H1 (cell line): ENCODE measurements at regions not wholly inside any gene's neighbourhood (a gene's known extent, or its start where the extent isn't known, plus 50 kb on each side); places are given as distances from the start of the nearest gene placed in this dataset.

Experiments used
- CTCF ChIA-PET: fragments of 300-600 bp; sonication (Branson Sonifier 250); formaldehyde crosslinking; loops from one replicate; lab custom pipeline; 2021; ENCODE audit not compliant: partially characterized antibody; lab: Charles Lee
- POLR2A ChIA-PET: fragments of 300-600 bp; sonication (Branson Sonifier 250); formaldehyde crosslinking; loops from one replicate; lab custom pipeline; 2021; ENCODE audit warnings: inconsistent platforms; ENCODE audit not compliant: partially characterized antibody; lab: Charles Lee
- DNase-seq, 2 experiments: peaks; one replicate each; pipeline versions ENCODE4 v3.0.0 to v3.0.0-alpha.2; 2010 to 2022; ENCODE audit warnings: low spot score in 2 of 2, low read depth in 1 of 2, mixed read lengths in 1 of 2
- FAIRE-seq: peaks from 2 replicates; lab custom pipeline; 2011; peaks lifted over from hg19 to GRCh38; lab: Jason Lieb, UNC
- H2AFZ ChIP-seq: 2 replicates; pipeline ENCODE4 v1.8.1; 2012; ENCODE audit warnings: low read length, inconsistent platforms
- H2AK5ac ChIP-seq: 2 replicates; pipeline ENCODE4 v1.6.1; 2013; ENCODE audit warnings: low read depth, low read length
- H2BK120ac ChIP-seq: replicated peaks from 2 replicates; pipeline ENCODE3; 2013; ENCODE audit warnings: low read depth, low read length, inconsistent platforms
- H2BK12ac ChIP-seq: 2 replicates; pipeline ENCODE4 v1.6.1; 2013; ENCODE audit warnings: low read depth, low read length
- H2BK15ac ChIP-seq: 2 replicates; pipeline ENCODE4 v1.6.1; 2013; ENCODE audit warnings: low read length
- H2BK20ac ChIP-seq: 2 replicates; pipeline ENCODE4 v1.6.1; 2013; ENCODE audit warnings: low read length
- H2BK5ac ChIP-seq: 2 replicates; pipeline ENCODE4 v1.6.1; 2013; ENCODE audit warnings: low read depth, low read length
- H3K14ac ChIP-seq: 2 replicates; pipeline ENCODE4 v1.6.1; 2013; ENCODE audit warnings: inconsistent platforms; ENCODE audit not compliant: insufficient read length
- H3K18ac ChIP-seq: 2 replicates; pipeline ENCODE4 v1.6.1; 2013; ENCODE audit warnings: low read length; ENCODE audit errors: extremely low read depth
- H3K23ac ChIP-seq: 2 replicates; pipeline ENCODE4 v1.6.1; 2013; ENCODE audit warnings: inconsistent platforms; ENCODE audit not compliant: insufficient read length
- H3K23me2 ChIP-seq: 2 replicates; pipeline ENCODE4 v1.6.1; 2013; ENCODE audit warnings: low read depth, low read length
- H3K27ac ChIP-seq: 2 replicates; pipeline ENCODE4 v1.6.1; 2011; ENCODE audit warnings: low read depth, low read length, inconsistent platforms
- H3K27me3 ChIP-seq, 4 experiments: replicated peaks in 1 of 4; 1 replicate in 1 of 4; 2 replicates in 3 of 4; pipeline versions ENCODE4 v1.6.1 to v1.8.1; 2011 to 2013; ENCODE audit warnings: low read length in 3 of 4, mild to moderate bottlenecking in 3 of 4, inconsistent platforms in 2 of 4, mixed read lengths in 2 of 4, moderate library complexity in 1 of 4; ENCODE audit not compliant: control insufficient read depth in 3 of 4, insufficient read depth in 3 of 4; ENCODE audit errors: extremely low read depth in 1 of 4
- H3K36me3 ChIP-seq, 4 experiments: 2 replicates each; pipeline versions ENCODE4 v1.6.1 to v1.8.1; 2011 to 2013; ENCODE audit warnings: mild to moderate bottlenecking in 4 of 4, low read length in 3 of 4, moderate library complexity in 2 of 4, control low read depth in 1 of 4, inconsistent platforms in 1 of 4; ENCODE audit not compliant: insufficient read depth in 4 of 4, control insufficient read depth in 2 of 4
- H3K4ac ChIP-seq: replicated peaks from 2 replicates; pipeline ENCODE3; 2013; ENCODE audit warnings: low read length, low read depth, mixed read lengths, inconsistent platforms; ENCODE audit not compliant: insufficient read length
- H3K4me1 ChIP-seq, 4 experiments: replicated peaks in 1 of 4; 1 replicate in 1 of 4; 2 replicates in 3 of 4; pipeline versions ENCODE4 v1.6.1 to v1.8.1; 2011 to 2013; ENCODE audit warnings: low read length in 3 of 4, inconsistent platforms in 2 of 4, mixed read lengths in 1 of 4; ENCODE audit not compliant: insufficient read depth in 4 of 4, control insufficient read depth in 3 of 4
- H3K4me2 ChIP-seq, 2 experiments: 2 replicates each; pipeline versions ENCODE4 v1.6.1 to v1.8.1; 2011 to 2013; ENCODE audit warnings: low read depth in 2 of 2, low read length in 2 of 2, control low read depth in 1 of 2, inconsistent platforms in 1 of 2, mild to moderate bottlenecking in 1 of 2; ENCODE audit not compliant: insufficient read depth in 1 of 2
- H3K4me3 ChIP-seq, 4 experiments: fragments of 200-600, 300-600 bp in 1 of 4; sonication (generic), shearing (Covaris generic), sonication (Bioruptor Twin) in 1 of 4; 2 replicates each; pipeline versions ENCODE4 v1.5.1 to v1.8.1; 2011 to 2016; ENCODE audit warnings: low read length in 4 of 4, low read depth in 3 of 4, control low read depth in 2 of 4, inconsistent platforms in 2 of 4, mild to moderate bottlenecking in 2 of 4, mixed read lengths in 1 of 4, moderate library complexity in 1 of 4; ENCODE audit not compliant: insufficient read depth in 2 of 4; ENCODE audit errors: extremely low read depth in 1 of 4
- H3K56ac ChIP-seq: replicated peaks from 2 replicates; pipeline ENCODE3; 2013; ENCODE audit warnings: low read depth, mild to moderate bottlenecking, mixed read lengths, low read length, inconsistent platforms; ENCODE audit not compliant: insufficient read length
- H3K79me1 ChIP-seq: 2 replicates; pipeline ENCODE4 v1.6.1; 2013; ENCODE audit warnings: low read depth, low read length, control low read depth
- H3K79me2 ChIP-seq, 2 experiments: 2 replicates each; pipeline versions ENCODE4 v1.6.1 to v1.8.1; 2012 to 2013; ENCODE audit warnings: low read length in 2 of 2, mild to moderate bottlenecking in 2 of 2, inconsistent platforms in 1 of 2; ENCODE audit not compliant: insufficient read depth in 2 of 2, control insufficient read depth in 1 of 2
- H3K9ac ChIP-seq, 4 experiments: replicated peaks in 1 of 4; 1 replicate in 1 of 4; 2 replicates in 3 of 4; pipeline versions ENCODE4 v1.6.1 to v1.8.1; 2011 to 2013; ENCODE audit warnings: low read depth in 3 of 4, low read length in 3 of 4, control low read depth in 2 of 4, mild to moderate bottlenecking in 2 of 4, moderate library complexity in 2 of 4, inconsistent platforms in 1 of 4; ENCODE audit errors: extremely low read depth in 1 of 4
- H3K9me3 ChIP-seq, 2 experiments: 2 replicates each; pipeline versions ENCODE4 v1.6.1 to v1.8.1; 2012 to 2013; ENCODE audit warnings: mild to moderate bottlenecking in 2 of 2, moderate library complexity in 2 of 2, control low read depth in 1 of 2, inconsistent platforms in 1 of 2, low read depth in 1 of 2, low read length in 1 of 2, mixed read lengths in 1 of 2; ENCODE audit not compliant: insufficient read depth in 2 of 2
- H4K20me1 ChIP-seq, 2 experiments: replicated peaks in 1 of 2; 2 replicates each; pipeline versions ENCODE3 to v1.8.1; 2011 to 2013; ENCODE audit warnings: inconsistent platforms in 2 of 2, low read length in 2 of 2, mild to moderate bottlenecking in 1 of 2; ENCODE audit not compliant: insufficient read depth in 2 of 2, control insufficient read depth in 1 of 2
- H4K5ac ChIP-seq: 2 replicates; pipeline ENCODE4 v1.6.1; 2013; ENCODE audit warnings: low read length, low read depth, mixed read lengths, inconsistent platforms; ENCODE audit not compliant: insufficient read length
- H4K8ac ChIP-seq: 2 replicates; pipeline ENCODE4 v1.8.0; 2013; ENCODE audit warnings: mild to moderate bottlenecking, moderate library complexity, low read length, inconsistent platforms; ENCODE audit not compliant: insufficient read depth; ENCODE audit errors: extremely low read depth
- H4K91ac ChIP-seq: replicated peaks from 2 replicates; pipeline ENCODE3; 2013; ENCODE audit warnings: low read length, mixed read lengths, inconsistent platforms; ENCODE audit not compliant: insufficient read length
- BCL11A ChIP-seq, 2 experiments: IDR thresholded peaks; one replicate each; pipeline ENCODE4 v1.6.1; 2011; ENCODE audit warnings: low read depth in 2 of 2, low read length in 2 of 2, mild to moderate bottlenecking in 2 of 2
- GABPA ChIP-seq: IDR thresholded peaks from 2 replicates; pipeline ENCODE4 v1.6.1; 2011; ENCODE audit warnings: mild to moderate bottlenecking, low read length, moderate library complexity, borderline replicate concordance; ENCODE audit not compliant: insufficient read depth
- RXRA ChIP-seq: IDR thresholded peaks from 2 replicates; pipeline ENCODE4 v1.6.1; 2011; ENCODE audit warnings: low read depth, mild to moderate bottlenecking, low read length, moderate library complexity; ENCODE audit not compliant: insufficient read depth
- SIX5 ChIP-seq: IDR thresholded peaks from 2 replicates; pipeline ENCODE4 v1.6.1; 2011; ENCODE audit warnings: mild to moderate bottlenecking, low read depth, low read length
- WGBS, 2 experiments: shearing (Covaris generic) in 1 of 2; methylation state at CpG; one replicate each; pipeline versions ENCODE4 v1.1.6 to v1.1.7; 2013 to 2015; ENCODE audit warnings: low lambda C conversion rate in 2 of 2, mixed read lengths in 2 of 2, inconsistent platforms in 1 of 2, low coverage in 1 of 2, missing lambda C conversion rate in 1 of 2; ENCODE audit not compliant: insufficient replicate concordance in 2 of 2, insufficient coverage in 1 of 2, insufficient read length in 1 of 2; ENCODE audit errors: extremely low coverage in 1 of 2, missing lambda C conversion rate in 1 of 2; 5-methylcytosine and 5-hydroxymethylcytosine counted together

GRCh38 chr7:106346678-106347217 lies 62.0 kb upstream of the NAMPT start:
- Histone ChIP-seq H3K4me3 (no peak overlapping the region), H3K79me1 (no peaks in the 10 kb centered on the region), H3K27me3 (no peaks in the 10 kb centered on the region), H4K5ac (no peak overlapping the region), H3K9me3 (peaks cover 8 to 15% of the 10 kb centered on the region in 2 experiments; a peak in 2 of 4 replicates), H3K23ac (no peak overlapping the region), H3K27ac (no peak overlapping the region), H3K79me2 (no peaks in the 10 kb centered on the region), H2BK12ac (no peak overlapping the region), H4K8ac (no peak overlapping the region), H3K4me2 (no peak overlapping the region), H3K56ac (no peak overlapping the region), H3K23me2 (no peaks in the 10 kb centered on the region), H4K20me1 (no peaks in the 10 kb centered on the region), H3K36me3 (no peaks in the 10 kb centered on the region), H2BK120ac (no peak overlapping the region), H2BK20ac (no peak overlapping the region), H2BK5ac (no peak overlapping the region), H2AFZ (no peak overlapping the region), H3K14ac (no peak overlapping the region), H2BK15ac (no peak overlapping the region), H3K4ac (no peak overlapping the region), H2AK5ac (no peak overlapping the region), H4K91ac (no peak overlapping the region), H3K9ac (no peak overlapping the region), H3K4me1 (no peaks in the 10 kb centered on the region), H3K18ac (no peak overlapping the region)
- no peak for FAIRE-seq
- TF ChIP-seq GABPA (no peak), SIX5 (no peak), BCL11A (IDR thresholded peaks at IDR 0.05; ENCODE audit: low read depth in 2 of 2, low read length in 2 of 2) (no peak), RXRA (no peak)
- ChIA-PET POLR2A (no interaction called here), CTCF (no interaction called here)
- DNase-seq, result no peak
- 85% methylated on average over 2 of the region's 2 CpGs; no CpG with 5 or more reads in 1 of the 2 experiments for WGBS, 2 experiments
